Mucosa of stomach (tissue), 1 donor: ENCODE measurements at regions not wholly inside any gene's neighbourhood (a gene's known extent, or its start where the extent isn't known, plus 50 kb on each side); places are given as distances from the start of the nearest gene placed in this dataset.

ENCODE experiments used
- H3K27me3 ChIP-seq: one replicate; pipeline ENCODE4 v1.7.0; 2013; ENCODE audit warnings: mild to moderate bottlenecking, low read length; ENCODE audit not compliant: control insufficient read depth, insufficient read depth
- H3K36me3 ChIP-seq: one replicate; pipeline ENCODE4 v1.7.0; 2013; ENCODE audit warnings: low read length; ENCODE audit not compliant: control insufficient read depth, insufficient read depth
- H3K4me1 ChIP-seq: one replicate; pipeline ENCODE4 v1.7.0; 2013; ENCODE audit warnings: mild to moderate bottlenecking, low read length; ENCODE audit not compliant: control insufficient read depth, insufficient read depth
- H3K4me3 ChIP-seq: one replicate; pipeline ENCODE4 v1.7.0; 2013; ENCODE audit warnings: low read length
- H3K9ac ChIP-seq: one replicate; pipeline ENCODE4 v1.7.0; 2013; ENCODE audit warnings: mild to moderate bottlenecking, low read length, moderate library complexity
- H3K9me3 ChIP-seq: one replicate; pipeline ENCODE4 v1.7.0; 2013; ENCODE audit warnings: mild to moderate bottlenecking, low read length, moderate library complexity; ENCODE audit not compliant: control insufficient read depth
- donor health status: Pancreatic carcinoma.

DNA sequence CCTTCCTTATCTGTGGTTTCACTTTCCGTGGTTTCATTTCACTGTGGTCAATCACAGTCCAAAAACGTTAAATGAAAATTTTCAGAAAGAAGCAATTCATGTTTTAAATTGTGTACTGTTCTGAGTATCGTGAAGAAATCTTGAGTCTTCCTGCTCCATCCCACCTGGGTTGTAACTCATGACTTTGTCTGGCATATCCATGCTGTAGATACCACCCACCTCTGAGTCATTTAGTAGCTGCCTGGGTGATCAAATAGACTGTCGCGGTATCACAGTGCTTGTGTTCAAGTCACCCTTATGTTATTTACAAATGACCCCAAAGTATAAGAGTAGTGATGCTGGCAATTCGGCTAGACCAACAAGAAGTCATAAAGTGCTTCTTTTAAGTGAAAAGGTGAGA lies 521.2 kb downstream of the AACS start:
- no peak overlapping the region for H3K9ac ChIP-seq
- no peak overlapping the region for H3K4me3 ChIP-seq
- H3K4me1 ChIP-seq: no peaks in the 10 kb centered on the region
- no peaks in the 10 kb centered on the region for H3K9me3 ChIP-seq
- H3K27me3 ChIP-seq: no peaks in the 10 kb centered on the region
- no peaks in the 10 kb centered on the region for H3K36me3 ChIP-seq

DNA sequence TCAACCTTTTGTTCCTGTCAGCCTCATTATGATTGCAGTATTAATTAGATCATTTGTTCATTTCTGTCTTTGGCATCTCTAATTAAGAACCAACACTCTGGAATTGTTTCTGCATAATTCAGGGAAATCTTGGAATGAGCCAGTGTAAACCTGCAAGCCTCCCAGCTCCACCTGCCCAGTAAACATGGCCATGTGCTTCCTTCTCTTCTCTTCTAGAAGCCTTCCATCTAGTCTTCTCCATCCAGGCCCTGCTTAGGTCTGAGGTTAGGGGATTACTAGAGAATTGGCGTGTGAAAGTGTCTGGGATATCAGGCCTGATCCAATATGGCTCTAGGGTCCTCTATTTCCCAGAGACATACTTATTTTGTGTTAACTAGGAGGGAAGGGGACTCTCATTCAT lies 528.0 kb downstream of the AACS start:
- Histone ChIP-seq H3K4me3 (no peak overlapping the region), H3K9ac (no peak overlapping the region), H3K9me3 (no peaks in the 10 kb centered on the region), H3K4me1 (no peaks in the 10 kb centered on the region), H3K36me3 (no peaks in the 10 kb centered on the region), H3K27me3 (no peaks in the 10 kb centered on the region)

GRCh38 chr12:125604976-125605375 lies 539.7 kb downstream of the AACS start:
- Histone ChIP-seq H3K4me3 (no peak overlapping the region), H3K27me3 (no peaks in the 10 kb centered on the region), H3K9me3 (no peaks in the 10 kb centered on the region), H3K9ac (no peak overlapping the region), H3K4me1 (no peaks in the 10 kb centered on the region), H3K36me3 (no peaks in the 10 kb centered on the region)

- H3K36me3 ChIP-seq: no peaks in the 10 kb centered on the region
- H3K9ac ChIP-seq: no peak overlapping the region
- H3K4me1 ChIP-seq: no peaks in the 10 kb centered on the region
- no peak overlapping the region for H3K4me3 ChIP-seq
- H3K9me3 ChIP-seq: no peaks in the 10 kb centered on the region
- H3K27me3 ChIP-seq: no peaks in the 10 kb centered on the region
These were observed 541.1 kb downstream of the AACS start for GRCh38 chr12:125606312-125606711.

DNA sequence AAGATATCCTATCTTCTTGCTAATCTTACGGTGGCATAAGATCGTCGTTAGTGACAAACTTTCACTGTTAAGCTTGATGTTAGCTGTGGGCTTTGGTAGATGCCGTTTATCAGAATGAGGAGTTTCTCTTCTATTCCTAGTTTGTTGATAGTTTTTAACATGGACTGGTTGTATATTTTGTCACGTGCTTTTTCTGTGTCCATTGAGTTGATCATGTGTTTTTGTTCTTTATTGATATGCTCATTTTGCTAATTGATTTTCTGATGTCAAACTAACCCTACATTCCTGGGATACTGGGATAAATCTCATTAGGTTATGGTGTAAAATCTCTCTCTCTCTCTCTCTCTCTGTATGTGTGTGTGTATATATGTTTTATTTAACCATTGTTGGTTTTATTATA lies 545.1 kb downstream of the AACS start:
- no peak overlapping the region for H3K9ac ChIP-seq
- H3K4me1 ChIP-seq: no peaks in the 10 kb centered on the region
- H3K4me3 ChIP-seq: no peak overlapping the region
- no peaks in the 10 kb centered on the region for H3K27me3 ChIP-seq
- no peaks in the 10 kb centered on the region for H3K9me3 ChIP-seq
- H3K36me3 ChIP-seq: no peaks in the 10 kb centered on the region

GRCh38 chr12:125610971-125611370 lies 545.7 kb downstream of the AACS start:
- H3K27me3 ChIP-seq: no peaks in the 10 kb centered on the region
- H3K4me3 ChIP-seq: no peak overlapping the region
- no peaks in the 10 kb centered on the region for H3K36me3 ChIP-seq
- H3K4me1 ChIP-seq: no peaks in the 10 kb centered on the region
- H3K9ac ChIP-seq: no peak overlapping the region
- no peaks in the 10 kb centered on the region for H3K9me3 ChIP-seq

DNA sequence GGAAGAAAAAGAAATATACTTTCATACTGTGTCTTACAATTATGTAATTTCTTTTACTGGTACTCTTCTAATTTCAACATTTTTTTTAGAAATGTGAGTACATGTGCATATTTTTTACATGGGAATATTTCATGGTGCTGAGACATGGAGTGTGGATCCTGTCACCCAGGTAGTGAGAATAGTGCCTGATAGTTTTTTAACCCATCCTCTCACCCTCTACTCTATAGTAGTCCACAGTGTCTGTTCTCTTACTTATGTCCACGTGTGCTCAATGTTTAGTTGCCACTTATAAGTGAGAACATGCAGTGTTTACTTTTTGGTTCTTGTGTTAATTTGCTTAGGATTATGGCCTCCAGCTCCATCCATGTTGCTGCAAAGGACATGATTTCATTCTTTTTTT lies 548.8 kb downstream of the AACS start:
- Histone ChIP-seq H3K9me3 (no peaks in the 10 kb centered on the region), H3K27me3 (no peaks in the 10 kb centered on the region), H3K36me3 (no peaks in the 10 kb centered on the region), H3K9ac (no peak overlapping the region), H3K4me3 (no peak overlapping the region), H3K4me1 (no peaks in the 10 kb centered on the region)

DNA sequence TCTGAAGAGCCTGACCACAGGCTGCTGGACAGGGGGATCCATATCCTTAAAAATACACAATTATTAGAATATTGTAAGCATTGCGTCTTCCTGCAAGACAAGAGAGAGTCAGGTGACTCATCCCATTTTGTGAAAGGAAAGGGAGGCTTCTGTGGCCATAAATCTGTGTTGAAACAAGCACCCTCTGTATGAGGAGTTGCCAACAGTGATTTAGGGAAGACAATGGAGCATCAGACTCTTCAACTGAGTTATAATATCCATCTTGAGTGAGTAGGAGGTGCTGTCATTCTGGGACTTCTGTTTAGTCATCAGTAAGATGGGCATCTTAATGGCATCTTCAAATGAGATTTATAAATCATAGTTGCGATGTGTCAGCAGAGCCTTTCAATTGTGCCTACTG lies 554.5 kb downstream of the AACS start:
- H3K9me3 ChIP-seq: no peaks in the 10 kb centered on the region
- no peak overlapping the region for H3K4me3 ChIP-seq
- H3K4me1 ChIP-seq: no peaks in the 10 kb centered on the region

DNA sequence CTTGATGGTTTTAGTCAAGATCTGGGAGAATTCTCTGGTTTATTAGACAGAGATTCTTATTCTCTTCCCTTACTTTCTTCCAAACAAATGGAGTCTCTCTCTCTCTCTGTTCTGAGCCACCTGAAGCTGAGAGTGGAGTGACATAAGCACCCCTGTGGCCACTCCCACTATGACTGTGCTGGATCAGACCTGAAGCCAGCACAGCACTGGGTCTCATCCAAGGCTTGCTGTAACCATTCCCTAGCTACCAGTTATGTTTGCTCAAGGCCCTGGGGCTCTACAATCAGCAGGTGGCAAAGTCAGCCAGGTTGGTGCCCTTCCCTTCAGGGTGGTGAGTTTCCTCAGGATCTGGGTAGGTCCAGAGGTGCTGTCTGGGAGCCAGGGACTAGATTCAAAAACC lies 568.5 kb downstream of the AACS start:
- Histone ChIP-seq H3K4me3 (no peak overlapping the region), H3K9ac (no peak overlapping the region), H3K4me1 (no peaks in the 10 kb centered on the region), H3K36me3 (no peaks in the 10 kb centered on the region), H3K27me3 (no peaks in the 10 kb centered on the region), H3K9me3 (no peaks in the 10 kb centered on the region)

More for the DNA sequence above, 554.5 kb downstream of the AACS start:
- H3K27me3 ChIP-seq: no peaks in the 10 kb centered on the region
- H3K9ac ChIP-seq: no peak overlapping the region
- H3K36me3 ChIP-seq: no peaks in the 10 kb centered on the region

- Histone ChIP-seq H3K9me3 (no peaks in the 10 kb centered on the region), H3K4me3 (no peak overlapping the region), H3K4me1 (no peaks in the 10 kb centered on the region), H3K36me3 (no peaks in the 10 kb centered on the region), H3K9ac (no peak overlapping the region), H3K27me3 (no peaks in the 10 kb centered on the region)
These were observed 569.6 kb downstream of the AACS start for GRCh38 chr12:125634813-125635212.

GRCh38 chr12:125639826-125640225 lies 574.6 kb downstream of the AACS start:
- Histone ChIP-seq H3K9ac (no peak overlapping the region), H3K4me1 (no peaks in the 10 kb centered on the region), H3K9me3 (no peaks in the 10 kb centered on the region), H3K36me3 (no peaks in the 10 kb centered on the region), H3K27me3 (no peaks in the 10 kb centered on the region), H3K4me3 (no peak overlapping the region)

- H3K9ac ChIP-seq: no peak overlapping the region
These were observed 577.8 kb downstream of the AACS start for GRCh38 chr12:125643055-125643454.

GRCh38 chr12:125645724-125646123 lies 580.5 kb downstream of the AACS start:
- H3K9me3 ChIP-seq: no peaks in the 10 kb centered on the region
- H3K9ac ChIP-seq: no peak overlapping the region
- no peak overlapping the region for H3K4me3 ChIP-seq
- no peaks in the 10 kb centered on the region for H3K36me3 ChIP-seq
- no peaks in the 10 kb centered on the region for H3K27me3 ChIP-seq
- H3K4me1 ChIP-seq: no peaks in the 10 kb centered on the region

More at GRCh38 chr12:125643055-125643454, 577.8 kb downstream of the AACS start:
- Histone ChIP-seq H3K4me1 (no peaks in the 10 kb centered on the region), H3K36me3 (no peaks in the 10 kb centered on the region), H3K4me3 (no peak overlapping the region), H3K9me3 (no peaks in the 10 kb centered on the region), H3K27me3 (no peaks in the 10 kb centered on the region)
